Ovary (tissue), 7 donors: ENCODE measurements at regions not wholly inside any gene's neighbourhood (a gene's known extent, or its start where the extent isn't known, plus 50 kb on each side); places are given as distances from the start of the nearest gene placed in this dataset.

Experiments
- DNase-seq, 5 donors: peaks; one replicate each; pipeline ENCODE4 v3.0.0-alpha.2; 2019 to 2020
- H3K27ac ChIP-seq, 2 donors: fragments of 200-600 bp; one replicate each; pipeline versions ENCODE4 v1.5.1 to v1.8.0; 2019 to 2022
- H3K27me3 ChIP-seq: fragments of 200-600 bp; one replicate; pipeline ENCODE4 v1.8.0; 2022
- H3K36me3 ChIP-seq: fragments of 200-600 bp; sonication (generic); one replicate; pipeline ENCODE4 v1.5.1; 2019
- H3K4me1 ChIP-seq: one replicate; pipeline ENCODE4 v1.8.1; 2013; ENCODE audit warnings: mild to moderate bottlenecking, moderate library complexity; ENCODE audit not compliant: insufficient read depth
- H3K4me3 ChIP-seq: fragments of 200-600 bp; sonication (generic); one replicate; pipeline ENCODE4 v1.5.1; 2017
- H3K9me3 ChIP-seq, 2 donors: fragments of 200-600 bp in 1 of 2; sonication (generic) in 1 of 2; one replicate each; pipeline versions ENCODE4 v1.5.1 to v1.8.1; 2013 to 2019; ENCODE audit warnings: mild to moderate bottlenecking in 1 of 2, moderate library complexity in 1 of 2
- CTCF ChIP-seq, 3 donors: fragments of 450-650 bp in 2 of 3; fragments of 200-600 bp in 1 of 3; IDR thresholded peaks; one replicate each; pipeline versions ENCODE4 v1.5.1 to v1.8.0; 2016 to 2022; ENCODE audit warnings: antibody characterized with exemption in 3 of 3, mild to moderate bottlenecking in 1 of 3
- EP300 ChIP-seq: sonication (generic); formaldehyde crosslinking; IDR thresholded peaks from one replicate; pipeline ENCODE4 v1.6.1; 2017; ENCODE audit warnings: antibody characterized with exemption
- POLR2A ChIP-seq: fragments of 450-650 bp; IDR thresholded peaks from one replicate; pipeline ENCODE4 v1.6.1; 2017; ENCODE audit warnings: antibody characterized with exemption, mild to moderate bottlenecking, moderate library complexity
- WGBS, 3 donors: extraction: QIAGEN DNeasy Blood & Tissue Kit in 1 of 3; methylation state at CpG; one replicate each; pipeline versions ENCODE4 v1.1.5 to v1.1.7; 2013 to 2017; 5-methylcytosine and 5-hydroxymethylcytosine counted together
- intact Hi-C, 4 donors: fragments of 100-400 bp; cut with DNase I; formaldehyde crosslinking; loops; one replicate each; pipeline versions ENCODE4 v1.11.0 to v1.15.1; 2022 to 2023
- donor health status: DM: no; HTN: no; CAD: no; lungs with moderate emphysema.
- donor health status: DM: no; HTN: no; CAD: no.
- donor health status: Bipolar disorder and iron deficiency.
- donor health status: DM: no; HTN: no; CAD: no.
- donor health status: DM: yes; HTN: yes; CAD: no.

DNA sequence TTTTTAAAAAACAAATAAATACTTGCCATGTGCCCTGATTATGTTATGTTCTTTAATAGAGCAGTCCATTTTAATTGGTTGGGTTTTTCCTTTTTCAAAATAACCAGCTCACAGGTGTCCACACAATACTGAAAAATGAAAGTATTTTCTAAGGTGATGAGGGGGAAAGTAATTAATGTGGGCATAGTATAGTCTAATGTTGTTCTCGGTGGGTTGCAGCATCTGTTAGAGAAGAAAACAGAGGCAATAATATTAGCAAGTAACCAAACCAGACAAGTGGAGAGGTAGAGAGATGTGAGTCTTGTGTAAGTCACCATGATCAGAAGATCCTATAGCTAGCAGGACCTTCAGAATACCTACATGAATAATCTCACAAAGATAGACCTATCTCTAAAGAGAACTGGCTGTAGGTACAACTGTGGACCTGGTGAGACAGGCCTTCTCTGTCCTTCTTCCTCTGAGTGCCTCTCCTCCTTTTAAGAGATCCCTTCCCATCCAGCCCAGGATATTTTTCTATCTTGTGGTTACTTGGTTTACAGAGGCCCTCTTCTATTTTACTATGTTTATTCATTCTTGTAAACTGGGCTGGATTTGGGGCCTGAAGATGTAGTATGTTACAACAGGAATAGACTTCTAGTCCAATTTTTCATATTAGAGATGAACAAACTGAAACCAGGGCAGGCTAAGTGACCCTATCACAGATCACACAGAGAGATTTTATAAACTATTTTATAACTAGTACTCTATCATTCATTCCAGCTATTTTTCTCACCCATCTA lies 67.1 kb upstream of the MSTN start:
- no peak overlapping the region for H3K27ac ChIP-seq
- H3K4me3 ChIP-seq = no peak overlapping the region
- H3K9me3 ChIP-seq = no peaks in the 10 kb centered on the region
- intact Hi-C loops = no loop called here
- no peaks in the 10 kb centered on the region for H3K36me3 ChIP-seq
- no peaks in the 10 kb centered on the region for H3K27me3 ChIP-seq
- TF ChIP-seq CTCF (IDR thresholded peaks at IDR 0.05) (no peak), POLR2A (no peak), EP300 (no peak)
- no peaks in the 10 kb centered on the region for H3K4me1 ChIP-seq
- WGBS, 3 donors = 92 to 96% (median 96%) methylated on average over 1 of the region's 1 CpG
- DNase-seq = no peak

GRCh38 chr2:190127651-190128050 lies 65.1 kb upstream of the MSTN start:
- no peaks in the 10 kb centered on the region for H3K9me3 ChIP-seq
- H3K27me3 ChIP-seq = no peaks in the 10 kb centered on the region
- H3K4me1 ChIP-seq = no peaks in the 10 kb centered on the region
- no peak overlapping the region for H3K4me3 ChIP-seq
- no peak for DNase-seq
- no peaks in the 10 kb centered on the region for H3K36me3 ChIP-seq
- TF ChIP-seq EP300 (no peak), POLR2A (no peak), CTCF (IDR thresholded peaks at IDR 0.05) (no peak)
- intact Hi-C loops = no loop called here
- no peak overlapping the region for H3K27ac ChIP-seq

- Histone ChIP-seq H3K27me3 (no peaks in the 10 kb centered on the region), H3K27ac (no peak overlapping the region), H3K4me3 (no peak overlapping the region), H3K4me1 (no peaks in the 10 kb centered on the region), H3K36me3 (no peaks in the 10 kb centered on the region), H3K9me3 (no peaks in the 10 kb centered on the region)
- intact Hi-C loops = no loop called here
- no peak for DNase-seq
- TF ChIP-seq POLR2A (no peak), CTCF (IDR thresholded peaks at IDR 0.05) (no peak), EP300 (no peak)
Measured at GRCh38 chr2:190126798-190127197, 64.3 kb upstream of the MSTN start.

DNA sequence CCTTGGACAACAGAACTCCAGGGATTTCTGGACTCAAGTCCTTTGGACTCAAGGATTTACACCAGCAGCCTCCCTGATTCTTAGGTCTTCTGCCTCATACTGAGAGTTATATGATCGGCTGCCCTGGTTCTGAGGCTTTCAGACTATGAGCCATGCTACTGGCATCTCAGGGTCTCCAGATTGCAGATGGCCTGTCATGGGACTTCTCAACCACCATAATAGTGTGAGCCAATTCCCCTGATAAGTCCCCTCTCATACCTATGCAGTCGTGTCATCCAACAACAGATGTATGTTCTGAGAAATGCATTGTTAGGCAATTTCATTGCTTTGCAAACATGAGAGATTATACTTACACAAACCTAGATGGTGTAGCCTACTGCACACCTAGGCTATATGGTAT lies 61.4 kb upstream of the MSTN start:
- no peak for DNase-seq
- intact Hi-C loops = no loop called here
- no peaks in the 10 kb centered on the region for H3K36me3 ChIP-seq
- no peaks in the 10 kb centered on the region for H3K4me1 ChIP-seq
- no peaks in the 10 kb centered on the region for H3K9me3 ChIP-seq
- no peak overlapping the region for H3K27ac ChIP-seq
- TF ChIP-seq POLR2A = no peak
- no peak for TF ChIP-seq EP300
- no peak for TF ChIP-seq CTCF (IDR thresholded peaks at IDR 0.05)
- no peaks in the 10 kb centered on the region for H3K27me3 ChIP-seq
- 87 to 93% (median 88%) methylated on average over 2 of the region's 2 CpGs for WGBS, 3 donors
- H3K4me3 ChIP-seq = no peak overlapping the region
